Gastrocnemius medialis (tissue), 4 donors: ENCODE measurements at regions not wholly inside any gene's neighbourhood (a gene's known extent, or its start where the extent isn't known, plus 50 kb on each side); places are given as distances from the start of the nearest gene placed in this dataset.
"Not testable (repeated sequence)": the region's sequence is repeated elsewhere in the genome, so short reads cannot be mapped to it uniquely, and the experiment has no call there.

ENCODE experiments used
- ATAC-seq, 2 donors: fragments of 150-250 bp; one replicate each; pipeline ENCODE4 v1.9.1; 2016
- DNase-seq, 2 donors: peaks; one replicate each; pipeline ENCODE4 v3.0.0-alpha.2; 2019
- H3K27ac ChIP-seq, 4 donors: fragments of 200-600 bp; sonication (generic); 1 replicate in 1 of 4; 2 replicates in 3 of 4; pipeline ENCODE4 v1.5.1; 2016 to 2018; ENCODE audit warnings: mild to moderate bottlenecking in 2 of 4, moderate library complexity in 1 of 4
- H3K27me3 ChIP-seq, 3 donors: fragments of 200-600 bp; sonication (generic) in 2 of 3; 1 replicate in 1 of 3; 2 replicates in 2 of 3; pipeline versions ENCODE4 v1.5.1 to v1.6.0; 2016 to 2019; ENCODE audit warnings: mild to moderate bottlenecking in 1 of 3, moderate library complexity in 1 of 3
- H3K36me3 ChIP-seq, 2 donors: fragments of 200-600 bp; sonication (generic) in 1 of 2; one replicate each; pipeline ENCODE4 v1.5.1; 2017 to 2018
- H3K4me1 ChIP-seq, 2 donors: fragments of 200-600 bp; sonication (generic) in 1 of 2; one replicate each; pipeline ENCODE4 v1.5.1; 2016 to 2017; ENCODE audit warnings: mild to moderate bottlenecking in 2 of 2
- H3K4me3 ChIP-seq, 4 donors: fragments of 200-600 bp; sonication (generic) in 3 of 4; 1 replicate in 1 of 4; 2 replicates in 3 of 4; pipeline ENCODE4 v1.5.1; 2016 to 2019; ENCODE audit warnings: mild to moderate bottlenecking in 2 of 4
- H3K9me3 ChIP-seq, 3 donors: fragments of 200-600 bp; sonication (generic) in 2 of 3; 1 replicate in 1 of 3; 2 replicates in 2 of 3; pipeline ENCODE4 v1.5.1; 2016 to 2019
- CTCF ChIP-seq, 5 experiments: fragments of 450-650 bp in 3 of 5; fragments of 200-600 bp in 2 of 5; sonication (generic) in 2 of 5; IDR thresholded peaks in 4 of 5; conservative IDR thresholded peaks in 1 of 5; 1 replicate in 4 of 5; 2 replicates in 1 of 5; pipeline ENCODE4 v1.5.1; 2016 to 2019; ENCODE audit warnings: antibody characterized with exemption in 5 of 5, mild to moderate bottlenecking in 3 of 5, moderate library complexity in 3 of 5
- POLR2A ChIP-seq, 2 donors: fragments of 450-650 bp; IDR thresholded peaks; one replicate each; pipeline ENCODE4 v1.6.1; 2017; ENCODE audit warnings: antibody characterized with exemption in 2 of 2, mild to moderate bottlenecking in 2 of 2, moderate library complexity in 2 of 2
- in situ Hi-C, 4 donors: fragments of 200-750 bp; cut with MboI; loops; one replicate each; pipeline versions ENCODE4 v1.15.0 to v1.8.0; 2017; ENCODE audit warnings: low sequenced_read_pairs in 4 of 4
- intact Hi-C: fragments of 100-400 bp; cut with DNase I; formaldehyde crosslinking; loops from one replicate; pipeline ENCODE4 v1.15.1; 2023; ENCODE audit warnings: low total_unique reads

GRCh38 chr5:88045165-88045564 is 223.5 kb downstream of the TMEM161B start:
- H3K4me3 ChIP-seq, result no peak overlapping the region
- intact Hi-C loops, result no loop called here
- no peak overlapping the region for H3K27ac ChIP-seq
- no peaks in the 10 kb centered on the region for H3K9me3 ChIP-seq
- no peaks in the 10 kb centered on the region for H3K36me3 ChIP-seq
- H3K4me1 ChIP-seq, result no peaks in the 10 kb centered on the region
- ATAC-seq (no peak), DNase-seq (no peak)
- no peaks in the 10 kb centered on the region for H3K27me3 ChIP-seq
- in situ Hi-C loops, result no loop called here
- TF ChIP-seq CTCF (IDR thresholded peaks at IDR 0.05 in 4 of 5, conservative IDR thresholded peaks at IDR 0.05 in 1 of 5) (no peak), POLR2A (IDR thresholded peaks at IDR 0.05) (no peak)

- H3K9me3 ChIP-seq, result no peaks in the 10 kb centered on the region
- no peaks in the 10 kb centered on the region for H3K4me1 ChIP-seq
- TF ChIP-seq POLR2A (IDR thresholded peaks at IDR 0.05) (no peak), CTCF (IDR thresholded peaks at IDR 0.05 in 4 of 5, conservative IDR thresholded peaks at IDR 0.05 in 1 of 5) (no peak)
- no peak overlapping the region for H3K4me3 ChIP-seq
- no peaks in the 10 kb centered on the region for H3K36me3 ChIP-seq
- H3K27ac ChIP-seq, result no peak overlapping the region
- intact Hi-C loops, result no loop called here
- no peaks in the 10 kb centered on the region for H3K27me3 ChIP-seq
- in situ Hi-C loops, result no loop called here
- no peak for ATAC-seq
- DNase-seq, result no peak
Measured at GRCh38 chr5:88034520-88034919, 234.1 kb downstream of the TMEM161B start.

- Histone ChIP-seq H3K4me3 (no peak overlapping the region), H3K36me3 (no peaks in the 10 kb centered on the region), H3K27me3 (no peaks in the 10 kb centered on the region), H3K9me3 (no peaks in the 10 kb centered on the region), H3K4me1 (no peaks in the 10 kb centered on the region), H3K27ac (no peak overlapping the region)
- intact Hi-C loops (no loop called here), in situ Hi-C loops (no loop called here)
- DNase-seq (no peak), ATAC-seq (no peak)
- TF ChIP-seq POLR2A (IDR thresholded peaks at IDR 0.05) (no peak), CTCF (IDR thresholded peaks at IDR 0.05 in 4 of 5, conservative IDR thresholded peaks at IDR 0.05 in 1 of 5) (no peak)
Measured at GRCh38 chr5:88033191-88033590, 235.5 kb downstream of the TMEM161B start.

DNA sequence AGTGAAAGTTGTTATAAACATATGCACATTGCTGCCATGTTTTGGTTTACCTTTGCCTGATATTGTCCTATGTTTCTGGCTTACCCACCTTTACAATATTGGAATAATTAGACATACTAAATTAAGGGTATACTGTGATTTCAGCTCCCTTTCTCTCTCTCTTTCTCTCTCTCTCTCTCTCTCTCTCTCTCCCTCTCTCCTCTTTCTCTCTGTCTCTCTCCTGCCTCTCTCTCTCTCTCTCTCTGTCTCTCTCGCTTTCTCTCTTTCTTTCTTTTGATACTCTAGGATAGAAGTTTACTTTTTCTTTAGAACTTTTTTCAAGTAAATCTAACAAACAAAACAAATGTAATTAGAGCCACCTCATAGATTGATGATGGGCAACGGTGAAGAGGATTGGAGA is 239.6 kb downstream of the TMEM161B start:
- no peaks in the 10 kb centered on the region for H3K27me3 ChIP-seq
- TF ChIP-seq CTCF (IDR thresholded peaks at IDR 0.05 in 4 of 5, conservative IDR thresholded peaks at IDR 0.05 in 1 of 5) (no peak), POLR2A (IDR thresholded peaks at IDR 0.05) (no peak)
- no peaks in the 10 kb centered on the region for H3K36me3 ChIP-seq
- in situ Hi-C loops (no loop called here), intact Hi-C loops (no loop called here)
- no peaks in the 10 kb centered on the region for H3K4me1 ChIP-seq
- no peaks in the 10 kb centered on the region for H3K9me3 ChIP-seq
- ATAC-seq (no peak), DNase-seq (no peak)
- no peak overlapping the region for H3K27ac ChIP-seq
- H3K4me3 ChIP-seq, result no peak overlapping the region

GRCh38 chr5:88021141-88021540 is 247.5 kb downstream of the TMEM161B start:
- in situ Hi-C loops, result no loop called here
- Histone ChIP-seq H3K36me3 (no peaks in the 10 kb centered on the region), H3K4me3 (no peak overlapping the region), H3K9me3 (no peaks in the 10 kb centered on the region), H3K27ac (no peak overlapping the region), H3K4me1 (no peaks in the 10 kb centered on the region), H3K27me3 (no peaks in the 10 kb centered on the region)
- no peak for TF ChIP-seq CTCF (IDR thresholded peaks at IDR 0.05 in 4 of 5, conservative IDR thresholded peaks at IDR 0.05 in 1 of 5)
- TF ChIP-seq POLR2A (IDR thresholded peaks at IDR 0.05), result no peak
- DNase-seq (no peak), ATAC-seq (no peak)
- intact Hi-C loops, result no loop called here

DNA sequence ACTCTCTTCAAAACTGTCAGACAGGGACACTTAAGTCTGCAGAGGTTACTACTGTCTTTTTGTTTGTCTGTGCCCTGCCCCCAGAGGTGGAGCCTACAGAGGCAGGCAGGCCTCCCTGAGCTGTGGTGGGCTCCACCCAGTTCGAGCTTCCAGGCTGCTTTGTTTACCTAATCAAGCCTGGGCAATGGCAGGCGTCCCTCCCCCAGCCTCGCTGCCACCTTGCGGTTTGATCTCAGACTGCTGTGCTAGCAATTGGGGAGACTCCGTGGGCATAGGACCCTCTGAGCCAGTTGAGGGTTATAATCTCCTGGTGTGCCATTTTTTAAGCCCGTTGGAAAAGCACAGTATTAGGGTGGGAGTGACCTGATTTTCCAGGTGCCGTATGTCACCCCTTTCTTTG is 253.7 kb downstream of the TMEM161B start:
- in situ Hi-C loops, H3K9me3 ChIP-seq, intact Hi-C loops: not testable (repeated sequence)

More for the DNA sequence above, 253.7 kb downstream of the TMEM161B start:
- H3K27me3 ChIP-seq, DNase-seq, H3K36me3 ChIP-seq, H3K4me1 ChIP-seq, H3K27ac ChIP-seq, H3K4me3 ChIP-seq, ATAC-seq: not testable (repeated sequence)
